ENCODE measurements at regions not wholly inside any gene's neighbourhood (a gene's known extent, or its start where the extent isn't known, plus 50 kb on each side); places are given as distances from the start of the nearest gene placed in this dataset.

DNA sequence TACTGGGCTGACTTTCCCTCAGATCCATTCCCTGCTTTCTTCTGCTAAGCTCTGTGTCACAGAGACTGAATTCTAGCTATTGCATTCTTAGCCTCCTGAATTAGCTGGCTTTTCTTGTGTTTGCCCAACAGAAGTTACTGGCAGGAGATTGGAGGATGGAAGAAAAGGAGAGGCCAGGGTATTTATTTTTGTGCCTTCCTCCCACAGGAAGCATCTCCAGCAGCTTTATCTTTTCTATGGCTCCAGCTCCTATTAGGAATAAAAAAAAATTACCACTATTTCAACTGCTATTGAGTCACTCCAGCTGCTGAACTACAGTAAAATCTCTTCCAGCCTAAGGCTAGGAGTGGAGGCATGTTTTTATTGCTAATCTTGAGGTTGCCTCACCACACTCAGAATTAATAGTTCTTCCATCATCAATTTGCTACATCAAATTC, 492.4 kb downstream of the RFPL4B start:
- in situ Hi-C loops (cut with HindIII; ENCODE audit: low pct_unique_long_range_greater_than_20kb, low sequenced_read_pairs) (no loop called here), intact Hi-C loops (cut with micrococcal nuclease; ENCODE audit: unreplicated experiment) (no loop called here)
- Histone ChIP-seq H3K9me3 (ENCODE audit: control insufficient read depth, insufficient read depth, low read depth, low read length) (no peaks in the 10 kb centered on the region), H3K36me3 (ENCODE audit: control insufficient read depth, insufficient read depth, low read length) (no peaks in the 10 kb centered on the region), H3K27me3 (ENCODE audit: control insufficient read depth, insufficient read depth, low read length) (no peaks in the 10 kb centered on the region), H3K4me3 (ENCODE audit: low read depth in 2 of 2, low read length in 2 of 2) (no peak overlapping the region), H3K4me1 (ENCODE audit: control insufficient read depth, insufficient read depth, low read length) (no peaks in the 10 kb centered on the region), H3K27ac (ENCODE audit: low read length) (no peak overlapping the region)
- ChIA-PET CTCF (no interaction called here), POLR2A (no interaction called here)
- ATAC-seq (no peak), DNase-seq (ENCODE audit: low read depth, low spot score) (no peak)
- TF ChIP-seq, protein P1, sequence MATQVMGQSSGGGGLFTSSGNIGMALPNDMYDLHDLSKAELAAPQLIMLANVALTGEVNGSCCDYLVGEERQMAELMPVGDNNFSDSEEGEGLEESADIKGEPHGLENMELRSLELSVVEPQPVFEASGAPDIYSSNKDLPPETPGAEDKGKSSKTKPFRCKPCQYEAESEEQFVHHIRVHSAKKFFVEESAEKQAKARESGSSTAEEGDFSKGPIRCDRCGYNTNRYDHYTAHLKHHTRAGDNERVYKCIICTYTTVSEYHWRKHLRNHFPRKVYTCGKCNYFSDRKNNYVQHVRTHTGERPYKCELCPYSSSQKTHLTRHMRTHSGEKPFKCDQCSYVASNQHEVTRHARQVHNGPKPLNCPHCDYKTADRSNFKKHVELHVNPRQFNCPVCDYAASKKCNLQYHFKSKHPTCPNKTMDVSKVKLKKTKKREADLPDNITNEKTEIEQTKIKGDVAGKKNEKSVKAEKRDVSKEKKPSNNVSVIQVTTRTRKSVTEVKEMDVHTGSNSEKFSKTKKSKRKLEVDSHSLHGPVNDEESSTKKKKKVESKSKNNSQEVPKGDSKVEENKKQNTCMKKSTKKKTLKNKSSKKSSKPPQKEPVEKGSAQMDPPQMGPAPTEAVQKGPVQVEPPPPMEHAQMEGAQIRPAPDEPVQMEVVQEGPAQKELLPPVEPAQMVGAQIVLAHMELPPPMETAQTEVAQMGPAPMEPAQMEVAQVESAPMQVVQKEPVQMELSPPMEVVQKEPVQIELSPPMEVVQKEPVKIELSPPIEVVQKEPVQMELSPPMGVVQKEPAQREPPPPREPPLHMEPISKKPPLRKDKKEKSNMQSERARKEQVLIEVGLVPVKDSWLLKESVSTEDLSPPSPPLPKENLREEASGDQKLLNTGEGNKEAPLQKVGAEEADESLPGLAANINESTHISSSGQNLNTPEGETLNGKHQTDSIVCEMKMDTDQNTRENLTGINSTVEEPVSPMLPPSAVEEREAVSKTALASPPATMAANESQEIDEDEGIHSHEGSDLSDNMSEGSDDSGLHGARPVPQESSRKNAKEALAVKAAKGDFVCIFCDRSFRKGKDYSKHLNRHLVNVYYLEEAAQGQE (IDR thresholded peaks at IDR 0.05; ENCODE audit: insufficient read depth in 1 of 2, low read depth in 2 of 2, low read length in 1 of 2): no peak
- no peak for TF ChIP-seq POLR2AphosphoS5 (IDR thresholded peaks at IDR 0.05; ENCODE audit: low read depth, low read length)
- TF ChIP-seq CTCF (IDR thresholded peaks at IDR 0.05): no peak
- no peak for TF ChIP-seq TCF7L2 (IDR thresholded peaks at IDR 0.05; ENCODE audit: low read depth, low read length)
- TF ChIP-seq SIN3A (IDR thresholded peaks at IDR 0.05; ENCODE audit: borderline replicate concordance, insufficient read depth, low read depth, low read length): no peak
- no TSS peak for BruUV-seq (replicated peaks)

GRCh38 chr6:112841553-112842329, 494.6 kb downstream of the RFPL4B start:
- intact Hi-C loops (cut with micrococcal nuclease; ENCODE audit: unreplicated experiment): no loop called here
- Histone ChIP-seq H3K27ac (ENCODE audit: low read length) (no peak overlapping the region), H3K4me1 (ENCODE audit: control insufficient read depth, insufficient read depth, low read length) (no peaks in the 10 kb centered on the region), H3K27me3 (ENCODE audit: control insufficient read depth, insufficient read depth, low read length) (no peaks in the 10 kb centered on the region), H3K9me3 (ENCODE audit: control insufficient read depth, insufficient read depth, low read depth, low read length) (no peaks in the 10 kb centered on the region), H3K4me3 (ENCODE audit: low read depth in 2 of 2, low read length in 2 of 2) (no peak overlapping the region), H3K36me3 (ENCODE audit: control insufficient read depth, insufficient read depth, low read length) (no peaks in the 10 kb centered on the region)
- DNase-seq (ENCODE audit: low read depth, low spot score): no peak
- ATAC-seq: no peak
- TF ChIP-seq TCF7L2 (IDR thresholded peaks at IDR 0.05; ENCODE audit: low read depth, low read length) (no peak), SIN3A (IDR thresholded peaks at IDR 0.05; ENCODE audit: borderline replicate concordance, insufficient read depth, low read depth, low read length) (no peak), CTCF (IDR thresholded peaks at IDR 0.05) (no peak), POLR2AphosphoS5 (IDR thresholded peaks at IDR 0.05; ENCODE audit: low read depth, low read length) (no peak)
- TF ChIP-seq, protein P1 (IDR thresholded peaks at IDR 0.05; ENCODE audit: insufficient read depth in 1 of 2, low read depth in 2 of 2, low read length in 1 of 2): no peak
- BruUV-seq (replicated peaks): no TSS peak
- in situ Hi-C loops (cut with HindIII; ENCODE audit: low pct_unique_long_range_greater_than_20kb, low sequenced_read_pairs): no loop called here
- ChIA-PET POLR2A (no interaction called here), CTCF (interaction anchor here (0.6 kb wide), 1 partner anchor 159 kb away, joined by 3 read pairs; no protein-coding TSS in a partner anchor)
